PC-9 (cell line): ENCODE measurements at regions not wholly inside any gene's neighbourhood (a gene's known extent, or its start where the extent isn't known, plus 50 kb on each side); places are given as distances from the start of the nearest gene placed in this dataset.

ENCODE experiments used
- BruUV-seq: library from RNA; stranded (reverse); fragments of 400-500 nt; replicated peaks from 2 replicates; lab custom pipeline; 2021; lab: Mats Ljungman, UMichigan
- CTCF ChIA-PET: fragments of 300-600 bp; sonication (Branson Sonifier 250); formaldehyde crosslinking; loops from one replicate; lab custom pipeline; 2022; ENCODE audit warnings: antibody characterized with exemption; lab: Charles Lee
- POLR2A ChIA-PET: fragments of 300-600 bp; sonication (Branson Sonifier 250); formaldehyde crosslinking; loops from one replicate; lab custom pipeline; 2022; ENCODE audit warnings: antibody characterized with exemption; ENCODE audit not compliant: unreplicated experiment; lab: Charles Lee
- DNase-seq, 2 experiments: peaks; one replicate each; pipeline versions ENCODE4 v3.0.0 to v3.0.0-alpha.2; 2015 to 2022; ENCODE audit warnings: mixed read lengths in 1 of 2
- H2AFZ ChIP-seq: fragments of 200-600 bp; sonication (generic); 2 replicates; pipeline ENCODE4 v1.8.1; 2017; ENCODE audit warnings: antibody characterized with exemption
- H3F3A ChIP-seq: fragments of 200-600 bp; sonication (generic); 2 replicates; pipeline ENCODE4 v1.8.1; 2017; ENCODE audit warnings: antibody characterized with exemption, mild to moderate bottlenecking, low read depth; ENCODE audit not compliant: insufficient read depth
- H3K27ac ChIP-seq: fragments of 200-600 bp; sonication (generic); 2 replicates; pipeline ENCODE4 v1.6.1; 2016; ENCODE audit warnings: mixed run types
- H3K27me3 ChIP-seq: fragments of 200-600 bp; sonication (generic); 2 replicates; pipeline ENCODE4 v1.6.1; 2016; ENCODE audit warnings: low read depth, mixed run types; ENCODE audit not compliant: insufficient read depth
- H3K36me3 ChIP-seq: fragments of 200-600 bp; sonication (generic); 2 replicates; pipeline ENCODE4 v1.6.1; 2016; ENCODE audit warnings: low read depth, mixed run types
- H3K4me1 ChIP-seq: fragments of 200-600 bp; sonication (generic); replicated peaks from 2 replicates; pipeline ENCODE4 v1.6.1; 2016; ENCODE audit warnings: mixed run types; ENCODE audit not compliant: insufficient read depth
- H3K4me2 ChIP-seq: fragments of 200-600 bp; sonication (generic); 2 replicates; pipeline ENCODE4 v1.6.1; 2017; ENCODE audit warnings: mixed run types
- H3K4me3 ChIP-seq: fragments of 200-600 bp; sonication (generic); 2 replicates; pipeline ENCODE4 v1.6.1; 2016; ENCODE audit warnings: mixed run types
- H3K79me2 ChIP-seq: fragments of 200-600 bp; sonication (generic); 2 replicates; pipeline ENCODE4 v1.6.1; 2017; ENCODE audit warnings: low read depth, mixed run types
- H3K9me2 ChIP-seq: fragments of 200-600 bp; sonication (generic); 2 replicates; pipeline ENCODE4 v1.8.1; 2017; ENCODE audit warnings: mild to moderate bottlenecking; ENCODE audit not compliant: insufficient read depth
- H3K9me3 ChIP-seq: fragments of 200-600 bp; sonication (generic); 2 replicates; pipeline ENCODE4 v1.8.1; 2016; ENCODE audit warnings: low read depth; ENCODE audit not compliant: insufficient read depth
- H4K20me1 ChIP-seq: fragments of 200-600 bp; sonication (generic); 2 replicates; pipeline ENCODE4 v1.8.1; 2017; ENCODE audit not compliant: insufficient read depth
- EZH2 ChIP-seq: fragments of 200-600 bp; sonication (generic); IDR thresholded peaks from 2 replicates; pipeline ENCODE4 v1.8.0; 2017; ENCODE audit warnings: antibody characterized with exemption, low read depth
- intact Hi-C: fragments of 100-400 bp; cut with micrococcal nuclease; formaldehyde crosslinking; loops from one replicate; pipeline ENCODE4 v1.10.0; 2022; ENCODE audit not compliant: unreplicated experiment
- TF ChIP-seq, protein P1 (sequence below): fragments of 200-600 bp; sonication (generic); conservative IDR thresholded peaks from 2 replicates; pipeline ENCODE4 v1.6.1; 2017; ENCODE audit warnings: mixed run types, antibody characterized with exemption, mild to moderate bottlenecking, moderate library complexity

DNA sequence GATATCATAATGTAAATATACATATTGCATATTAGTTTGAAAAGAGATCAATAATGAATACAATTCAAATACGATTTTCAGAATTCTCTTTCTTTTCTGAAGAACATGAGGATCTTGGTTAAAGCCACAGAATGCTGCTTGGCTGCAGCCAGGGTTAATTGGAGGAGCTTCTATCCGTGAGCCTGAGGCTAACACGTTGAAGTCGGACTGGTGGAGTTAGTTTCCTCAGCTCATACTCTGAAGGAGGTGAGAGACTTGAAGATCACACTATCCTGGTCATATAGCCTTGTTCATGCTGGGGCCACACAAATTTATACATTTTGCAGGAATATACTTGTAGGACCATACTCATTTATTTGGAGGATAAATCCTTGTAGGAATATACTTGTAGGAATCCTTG, 335.8 kb downstream of the TRIB2 start:
- H3K27me3 ChIP-seq = no peaks in the 10 kb centered on the region
- TF ChIP-seq EZH2 = no peak
- TF ChIP-seq, protein P1, sequence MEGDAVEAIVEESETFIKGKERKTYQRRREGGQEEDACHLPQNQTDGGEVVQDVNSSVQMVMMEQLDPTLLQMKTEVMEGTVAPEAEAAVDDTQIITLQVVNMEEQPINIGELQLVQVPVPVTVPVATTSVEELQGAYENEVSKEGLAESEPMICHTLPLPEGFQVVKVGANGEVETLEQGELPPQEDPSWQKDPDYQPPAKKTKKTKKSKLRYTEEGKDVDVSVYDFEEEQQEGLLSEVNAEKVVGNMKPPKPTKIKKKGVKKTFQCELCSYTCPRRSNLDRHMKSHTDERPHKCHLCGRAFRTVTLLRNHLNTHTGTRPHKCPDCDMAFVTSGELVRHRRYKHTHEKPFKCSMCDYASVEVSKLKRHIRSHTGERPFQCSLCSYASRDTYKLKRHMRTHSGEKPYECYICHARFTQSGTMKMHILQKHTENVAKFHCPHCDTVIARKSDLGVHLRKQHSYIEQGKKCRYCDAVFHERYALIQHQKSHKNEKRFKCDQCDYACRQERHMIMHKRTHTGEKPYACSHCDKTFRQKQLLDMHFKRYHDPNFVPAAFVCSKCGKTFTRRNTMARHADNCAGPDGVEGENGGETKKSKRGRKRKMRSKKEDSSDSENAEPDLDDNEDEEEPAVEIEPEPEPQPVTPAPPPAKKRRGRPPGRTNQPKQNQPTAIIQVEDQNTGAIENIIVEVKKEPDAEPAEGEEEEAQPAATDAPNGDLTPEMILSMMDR = no peak
- no peaks in the 10 kb centered on the region for H4K20me1 ChIP-seq
- CTCF ChIA-PET = no interaction called here
- H3K9me2 ChIP-seq = no peaks in the 10 kb centered on the region
- intact Hi-C loops = no loop called here
- no peaks in the 10 kb centered on the region for H3K79me2 ChIP-seq
- POLR2A ChIA-PET = no interaction called here
- no TSS peak for BruUV-seq
- DNase-seq = no peak
- H3K27ac ChIP-seq = no peak overlapping the region
- H3F3A ChIP-seq = no peaks in the 10 kb centered on the region
- no peaks in the 10 kb centered on the region for H3K36me3 ChIP-seq
- H3K9me3 ChIP-seq = no peaks in the 10 kb centered on the region
- no peak overlapping the region for H2AFZ ChIP-seq
- no peak overlapping the region for H3K4me2 ChIP-seq
- peaks cover 12% of the 10 kb centered on the region for H3K4me1 ChIP-seq
- H3K4me3 ChIP-seq = no peak overlapping the region

DNA sequence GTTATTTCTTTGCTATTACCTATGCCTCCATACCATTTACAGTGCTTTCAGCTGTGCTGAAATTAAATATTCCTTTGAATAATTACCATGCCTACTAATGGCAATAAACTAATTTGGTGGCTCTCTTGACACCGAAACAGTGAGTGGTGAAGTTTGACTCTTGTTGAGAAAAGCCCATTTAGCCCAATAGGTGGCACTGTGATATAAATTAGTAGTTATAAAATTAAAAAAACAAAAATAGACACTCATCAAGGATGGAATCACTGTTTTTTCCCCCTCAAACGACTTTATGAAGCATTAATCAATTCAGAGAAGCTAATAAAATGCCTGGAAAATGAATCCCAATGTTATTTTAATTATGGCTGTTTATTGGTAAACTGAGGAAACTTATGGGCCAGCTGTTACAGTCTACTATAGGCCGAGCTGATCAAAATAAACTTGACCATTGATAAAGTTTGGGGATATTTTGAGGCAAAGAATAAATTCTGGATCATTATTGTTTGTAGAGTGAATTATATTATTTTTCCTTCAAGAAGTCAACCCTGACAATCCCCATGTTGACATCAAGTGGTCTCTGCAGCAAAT, 339.6 kb downstream of the TRIB2 start:
- Histone ChIP-seq H3K9me3 (no peaks in the 10 kb centered on the region), H3F3A (no peaks in the 10 kb centered on the region), H3K9me2 (no peaks in the 10 kb centered on the region), H2AFZ (no peak overlapping the region), H3K4me1 (no peaks in the 10 kb centered on the region), H3K27me3 (no peaks in the 10 kb centered on the region), H4K20me1 (no peaks in the 10 kb centered on the region), H3K27ac (no peak overlapping the region), H3K79me2 (no peaks in the 10 kb centered on the region), H3K36me3 (no peaks in the 10 kb centered on the region), H3K4me2 (no peak overlapping the region), H3K4me3 (no peak overlapping the region)
- POLR2A ChIA-PET = no interaction called here
- no peak for DNase-seq
- TF ChIP-seq, protein P1 = peak; percentile 80
- TF ChIP-seq EZH2 = no peak
- intact Hi-C loops = no loop called here
- no TSS peak for BruUV-seq
- CTCF ChIA-PET = no interaction called here

DNA sequence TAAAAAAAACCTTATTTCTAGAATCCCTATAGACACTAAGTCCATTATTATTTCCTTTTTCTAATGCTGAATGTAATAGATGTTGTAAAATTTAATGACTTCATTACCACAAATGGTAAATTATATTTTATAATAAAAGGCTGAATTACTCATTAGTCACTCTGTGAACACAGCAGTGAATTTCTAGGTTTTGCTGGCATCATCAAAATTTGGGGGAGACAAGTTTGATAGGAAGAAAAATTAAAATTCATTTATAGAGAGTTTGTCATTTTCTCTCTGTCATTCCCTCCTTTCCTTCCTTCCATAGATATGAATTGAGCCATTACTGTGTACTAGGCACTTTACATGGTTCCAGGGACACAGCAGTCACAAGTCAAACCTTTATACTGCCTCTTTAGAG, 340.9 kb downstream of the TRIB2 start:
- intact Hi-C loops = no loop called here
- ChIA-PET CTCF (no interaction called here), POLR2A (no interaction called here)
- TF ChIP-seq, protein P1 = no peak
- no peak for TF ChIP-seq EZH2
- no TSS peak for BruUV-seq
- Histone ChIP-seq H3K27me3 (no peaks in the 10 kb centered on the region), H3K4me2 (no peak overlapping the region), H3K4me3 (no peak overlapping the region), H3K27ac (no peak overlapping the region), H3K4me1 (no peaks in the 10 kb centered on the region), H3K36me3 (no peaks in the 10 kb centered on the region), H2AFZ (no peak overlapping the region), H3F3A (no peaks in the 10 kb centered on the region), H3K9me3 (no peaks in the 10 kb centered on the region), H4K20me1 (no peaks in the 10 kb centered on the region), H3K9me2 (no peaks in the 10 kb centered on the region), H3K79me2 (no peaks in the 10 kb centered on the region)
- no peak for DNase-seq
